Smooth muscle cell (in vitro differentiated cells): ENCODE measurements at regions not wholly inside any gene's neighbourhood (a gene's known extent, or its start where the extent isn't known, plus 50 kb on each side); places are given as distances from the start of the nearest gene placed in this dataset.

Source experiments
- DNase-seq: peaks from one replicate; lab custom pipeline; 2025; ENCODE audit not compliant: unreplicated experiment; lab: John Stamatoyannopoulos, UW
- H2AFZ ChIP-seq: fragments of 200-600 bp; sonication (generic); 2 replicates; pipeline ENCODE4 v1.6.0; 2016; ENCODE audit warnings: antibody characterized with exemption, low read depth, mild to moderate bottlenecking
- H3F3A ChIP-seq: fragments of 200-600 bp; sonication (generic); 2 replicates; pipeline ENCODE4 v1.6.0; 2017; ENCODE audit warnings: antibody characterized with exemption, low read depth
- H3K27ac ChIP-seq: fragments of 200-600 bp; sonication (generic); 2 replicates; pipeline ENCODE4 v1.5.1; 2016; ENCODE audit warnings: low read depth, mild to moderate bottlenecking
- H3K27me3 ChIP-seq: fragments of 200-600 bp; sonication (generic); 2 replicates; pipeline ENCODE4 v1.6.1; 2016; ENCODE audit warnings: low read depth, mild to moderate bottlenecking
- H3K36me3 ChIP-seq: fragments of 200-600 bp; sonication (generic); 2 replicates; pipeline ENCODE4 v1.5.1; 2016; ENCODE audit warnings: low read depth
- H3K4me1 ChIP-seq: fragments of 200-600 bp; sonication (generic); 2 replicates; pipeline ENCODE4 v1.5.1; 2016; ENCODE audit warnings: low read depth
- H3K4me2 ChIP-seq: fragments of 200-600 bp; sonication (generic); 2 replicates; pipeline ENCODE4 v1.6.0; 2016; ENCODE audit warnings: mild to moderate bottlenecking
- H3K4me3 ChIP-seq: fragments of 200-600 bp; sonication (generic); 2 replicates; pipeline ENCODE4 v1.5.1; 2016; ENCODE audit warnings: mild to moderate bottlenecking
- H3K79me2 ChIP-seq: fragments of 200-600 bp; sonication (generic); 2 replicates; pipeline ENCODE4 v1.6.0; 2016; ENCODE audit warnings: low read depth, mild to moderate bottlenecking
- H3K9ac ChIP-seq: fragments of 200-600 bp; sonication (generic); 2 replicates; pipeline ENCODE4 v1.6.0; 2016; ENCODE audit warnings: low read depth
- H3K9me3 ChIP-seq: fragments of 200-600 bp; sonication (generic); replicated peaks from 2 replicates; pipeline ENCODE4 v1.5.1; 2016; ENCODE audit warnings: low read depth
- H4K20me1 ChIP-seq: fragments of 200-600 bp; sonication (generic); 2 replicates; pipeline ENCODE4 v1.6.0; 2016; ENCODE audit warnings: low read depth
- CTCF ChIP-seq: fragments of 200-600 bp; sonication (generic); IDR thresholded peaks from 2 replicates; pipeline ENCODE4 v1.5.1; 2017; ENCODE audit warnings: borderline replicate concordance, mild to moderate bottlenecking, antibody characterized with exemption; ENCODE audit not compliant: insufficient read depth, poor library complexity, severe bottlenecking
- whole genome bisulfite sequencing: methylation state at CpG from one replicate; pipeline ENCODE4 v1.1.7; 2016; ENCODE audit warnings: low lambda C conversion rate; 5-methylcytosine and 5-hydroxymethylcytosine counted together

GRCh38 chr10:117462816-117463544 is 79.6 kb upstream of the EMX2 start:
- no peak for TF ChIP-seq CTCF
- DNase-seq: no peak
- Histone ChIP-seq H3K27ac (peak overlapping the region; percentile 92), H3K36me3 (no peaks in the 10 kb centered on the region), H3K9me3 (no peaks in the 10 kb centered on the region), H3K27me3 (no peaks in the 10 kb centered on the region), H4K20me1 (no peaks in the 10 kb centered on the region), H3K9ac (peak overlapping the region; percentile 83), H3F3A (peaks cover 17% of the 10 kb centered on the region), H3K4me3 (no peak overlapping the region), H2AFZ (no peak overlapping the region), H3K79me2 (no peaks in the 10 kb centered on the region), H3K4me1 (peaks cover 7% of the 10 kb centered on the region), H3K4me2 (peak overlapping the region; percentile 71)
- 100% methylated on average over 1 of the region's 1 CpG for WGBS

GRCh38 chr10:117462424-117462792 is 80.1 kb upstream of the EMX2 start:
- H3K27ac ChIP-seq: peak overlapping the region; percentile 92
- H3K4me1 ChIP-seq: peaks cover 7% of the 10 kb centered on the region
- H3K9ac ChIP-seq: peak overlapping the region; percentile 83
- no peaks in the 10 kb centered on the region for H3K36me3 ChIP-seq
- no peaks in the 10 kb centered on the region for H3K27me3 ChIP-seq
- H3K4me2 ChIP-seq: peak overlapping the region; percentile 71
- H2AFZ ChIP-seq: no peak overlapping the region
- TF ChIP-seq CTCF: peak; percentile 18
- DNase-seq: no peak
- no peaks in the 10 kb centered on the region for H3K9me3 ChIP-seq
- peaks cover 17% of the 10 kb centered on the region for H3F3A ChIP-seq
- no peaks in the 10 kb centered on the region for H4K20me1 ChIP-seq
- no peak overlapping the region for H3K4me3 ChIP-seq
- no peaks in the 10 kb centered on the region for H3K79me2 ChIP-seq
- WGBS: 58% methylated on average over 6 of the region's 6 CpGs

GRCh38 chr10:117461766-117462423 is 80.7 kb upstream of the EMX2 start:
- Histone ChIP-seq H3K79me2 (no peaks in the 10 kb centered on the region), H3K4me1 (peaks cover 7% of the 10 kb centered on the region), H3K9me3 (no peaks in the 10 kb centered on the region), H2AFZ (no peak overlapping the region), H3K27ac (peak overlapping the region; percentile 92), H3K36me3 (no peaks in the 10 kb centered on the region), H3F3A (peaks cover 17% of the 10 kb centered on the region), H4K20me1 (no peaks in the 10 kb centered on the region), H3K9ac (peak overlapping the region; percentile 83), H3K4me2 (peak overlapping the region; percentile 71), H3K4me3 (no peak overlapping the region), H3K27me3 (no peaks in the 10 kb centered on the region)
- WGBS: 3% methylated on average over 7 of the region's 7 CpGs
- peak; percentile 45 for DNase-seq
- TF ChIP-seq CTCF: no peak
